SK-MEL-5 (cell line): ENCODE measurements at regions not wholly inside any gene's neighbourhood (a gene's known extent, or its start where the extent isn't known, plus 50 kb on each side); places are given as distances from the start of the nearest gene placed in this dataset.
"Not testable (repeated sequence)": the region's sequence is repeated elsewhere in the genome, so short reads cannot be mapped to it uniquely, and the experiment has no call there.

Experiments
- DNase-seq: peaks from one replicate; pipeline ENCODE4 v3.0.0-alpha.2; 2016; ENCODE audit warnings: low read depth, low spot score
- in situ Hi-C: cut with HindIII; loops from 2 replicates; pipeline ENCODE4 v1.10.0; 2016; ENCODE audit warnings: low sequenced_read_pairs, high pct_unique_total_duplicates, low pct_unique_long_range_greater_than_20kb

DNA sequence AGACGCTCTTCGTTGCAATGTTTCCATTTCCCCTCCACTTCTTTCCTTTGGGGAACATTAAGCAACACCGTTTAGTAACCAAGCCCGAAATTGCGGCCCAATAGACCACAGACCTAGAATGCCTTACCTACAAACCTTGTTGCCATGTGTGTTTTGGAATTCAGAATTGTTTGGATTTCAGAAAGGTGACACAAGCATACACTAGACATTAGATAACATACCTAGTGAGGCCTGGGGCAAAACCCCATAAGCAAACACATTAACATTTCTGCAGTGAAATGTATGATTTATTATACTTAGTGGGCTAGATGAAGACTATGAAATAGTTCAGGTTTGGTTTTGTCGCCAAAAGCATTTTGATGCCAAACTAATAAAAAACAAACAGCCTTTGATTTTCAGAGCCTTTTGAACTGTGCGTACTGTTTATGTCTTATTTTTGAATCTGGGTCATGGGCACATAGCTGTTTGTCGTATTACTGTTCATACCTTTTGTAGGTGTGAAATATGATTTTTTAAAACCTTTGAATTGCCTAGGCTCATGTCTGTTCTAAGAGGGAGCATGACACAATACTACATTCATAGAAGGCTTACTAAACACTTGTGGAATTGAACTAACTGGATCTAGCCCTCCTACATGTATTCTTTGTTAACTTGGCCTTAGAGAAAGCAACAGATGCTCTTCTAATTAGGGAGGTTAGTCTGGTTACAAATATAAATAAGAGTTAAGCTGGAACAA is 88.6 kb upstream of the TMEM164 start:
- no peak for DNase-seq
- in situ Hi-C loops: no loop called here

DNA sequence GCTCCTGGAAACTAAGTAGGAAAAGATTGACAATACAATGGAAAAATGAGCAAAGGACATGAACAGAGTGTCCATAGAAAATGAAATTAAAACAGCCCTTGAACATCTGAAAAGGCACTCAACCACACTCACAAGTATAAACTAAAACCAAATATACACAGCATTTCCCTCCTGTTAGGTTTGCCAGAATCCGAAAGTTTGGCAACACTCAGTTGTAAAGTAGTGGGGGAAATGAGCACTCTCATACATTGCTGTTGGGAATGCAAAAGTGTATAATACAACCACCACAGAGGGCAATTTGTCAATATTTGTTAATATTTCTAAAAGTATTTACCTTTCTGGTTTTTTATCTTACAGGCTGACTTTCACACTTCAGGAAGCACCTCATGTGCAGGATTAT is 84.2 kb upstream of the TMEM164 start:
- DNase-seq: no peak
- in situ Hi-C loops: no loop called here

DNA sequence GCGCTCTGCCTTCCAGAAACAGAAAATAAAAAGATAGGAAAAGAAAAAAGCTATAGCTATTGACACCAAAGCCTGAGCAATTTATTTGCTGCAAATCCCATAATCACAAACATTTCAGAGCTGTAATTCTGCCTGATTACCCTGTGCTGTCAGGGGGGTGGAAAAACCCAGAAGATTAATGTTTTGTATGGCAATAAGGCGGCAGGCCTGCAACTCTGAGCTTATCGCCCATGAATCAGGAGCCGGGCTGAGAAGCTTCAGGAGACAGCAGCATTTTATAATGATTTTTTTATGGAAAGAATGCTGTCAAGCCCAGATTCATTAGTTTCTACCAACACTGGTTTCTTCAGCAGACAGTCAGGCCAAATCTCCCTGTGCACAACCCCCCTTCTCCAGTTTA is 82.6 kb upstream of the TMEM164 start:
- no peak for DNase-seq
- in situ Hi-C loops: no loop called here

DNA sequence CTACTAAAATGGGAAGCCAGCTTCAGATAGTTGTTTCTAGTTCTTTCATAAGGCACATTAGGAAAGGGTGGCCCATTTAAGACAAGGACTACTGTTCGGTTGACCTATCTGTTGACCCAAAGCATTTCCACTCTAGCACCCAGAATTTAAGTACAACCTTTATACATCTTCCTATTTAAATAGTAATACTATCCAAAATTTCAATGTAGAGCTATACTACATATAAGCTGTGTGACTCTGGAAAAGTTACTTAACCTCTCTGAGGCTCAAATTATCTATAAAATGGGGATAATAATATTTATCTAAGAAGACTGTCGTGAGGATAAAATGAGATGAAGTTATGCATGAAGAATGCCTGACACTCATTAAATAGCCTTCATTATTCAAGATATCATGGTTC is 82.0 kb upstream of the TMEM164 start:
- no peak for DNase-seq
- in situ Hi-C loops: no loop called here

DNA sequence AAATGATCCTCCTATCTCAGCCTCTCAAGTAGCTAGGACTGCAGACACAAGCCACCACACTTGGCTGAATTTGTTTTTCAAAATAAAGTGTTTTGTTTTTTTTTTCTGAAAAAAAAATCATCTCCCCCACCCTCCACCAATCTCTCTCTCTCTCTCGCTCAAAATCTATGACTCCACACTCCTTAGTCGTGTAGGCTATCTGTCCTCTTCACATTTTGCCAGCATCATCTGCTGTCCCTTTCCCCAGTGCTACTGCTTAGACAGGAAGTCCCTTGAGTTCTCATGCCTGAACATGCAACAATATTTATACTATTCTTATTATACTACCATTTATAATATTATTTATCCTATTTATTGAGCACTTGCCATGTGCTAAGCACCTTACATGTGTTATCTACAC is 80.7 kb upstream of the TMEM164 start:
- in situ Hi-C loops: no loop called here

DNA sequence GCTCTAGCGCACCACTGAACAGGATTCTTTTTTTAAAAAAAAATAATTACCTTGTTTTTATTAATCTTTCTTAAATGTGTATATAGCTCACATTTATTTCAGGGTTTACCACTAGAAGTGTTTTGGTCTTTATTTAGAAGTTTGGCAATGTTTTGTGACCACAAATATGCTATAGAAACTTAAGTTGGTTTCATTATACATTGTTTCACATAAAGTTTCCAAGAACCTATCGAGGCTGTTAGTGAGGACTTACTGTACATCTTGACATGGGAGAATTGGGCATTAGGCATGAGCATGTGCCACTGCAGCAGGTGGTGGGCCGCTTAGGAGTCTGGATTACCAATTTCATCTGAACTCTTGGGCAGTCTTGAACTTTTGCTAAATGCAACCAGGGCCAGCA is 77.9 kb upstream of the TMEM164 start:
- in situ Hi-C loops, DNase-seq: not testable (repeated sequence)

More for the DNA sequence above, 80.7 kb upstream of the TMEM164 start:
- no peak for DNase-seq

DNA sequence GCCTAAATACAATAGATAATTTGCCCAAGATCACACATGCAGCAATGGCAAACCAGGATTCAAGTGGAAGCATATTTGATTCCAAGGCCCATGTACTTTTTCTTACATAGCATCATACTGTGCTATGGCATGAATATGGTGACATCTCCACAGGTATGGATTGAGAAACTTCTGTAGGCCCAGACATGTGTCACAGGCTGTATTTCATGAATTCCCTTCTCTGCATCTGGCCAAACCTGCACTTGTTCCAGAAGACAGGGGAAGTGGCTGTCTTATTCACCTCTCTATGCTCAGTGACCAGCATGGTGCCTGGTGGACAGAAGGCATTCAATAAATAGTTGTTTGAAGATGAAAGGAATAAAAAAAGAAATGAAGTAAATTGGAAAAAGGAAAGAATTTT is 77.3 kb upstream of the TMEM164 start:
- in situ Hi-C loops: no loop called here
- DNase-seq: no peak

DNA sequence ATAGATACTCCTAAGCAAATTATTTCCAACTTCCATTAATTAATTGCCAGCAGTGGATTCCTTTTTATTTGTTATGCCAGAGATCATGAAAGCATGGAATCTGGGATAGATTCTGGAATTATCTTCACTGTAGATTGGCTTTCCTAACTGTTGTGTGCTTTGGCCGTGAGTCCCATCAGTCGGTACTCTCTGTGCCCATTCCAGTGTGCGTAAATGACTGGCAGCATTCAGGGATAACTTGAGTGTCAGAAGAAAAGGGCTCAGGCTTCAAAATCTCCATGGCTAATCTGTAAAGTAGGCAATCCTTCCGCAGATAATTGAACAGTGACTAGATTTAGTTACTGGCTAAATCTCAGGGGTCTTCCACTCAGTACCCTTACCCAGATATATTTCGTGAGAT is 76.8 kb upstream of the TMEM164 start:
- in situ Hi-C loops: no loop called here
- no peak for DNase-seq

DNA sequence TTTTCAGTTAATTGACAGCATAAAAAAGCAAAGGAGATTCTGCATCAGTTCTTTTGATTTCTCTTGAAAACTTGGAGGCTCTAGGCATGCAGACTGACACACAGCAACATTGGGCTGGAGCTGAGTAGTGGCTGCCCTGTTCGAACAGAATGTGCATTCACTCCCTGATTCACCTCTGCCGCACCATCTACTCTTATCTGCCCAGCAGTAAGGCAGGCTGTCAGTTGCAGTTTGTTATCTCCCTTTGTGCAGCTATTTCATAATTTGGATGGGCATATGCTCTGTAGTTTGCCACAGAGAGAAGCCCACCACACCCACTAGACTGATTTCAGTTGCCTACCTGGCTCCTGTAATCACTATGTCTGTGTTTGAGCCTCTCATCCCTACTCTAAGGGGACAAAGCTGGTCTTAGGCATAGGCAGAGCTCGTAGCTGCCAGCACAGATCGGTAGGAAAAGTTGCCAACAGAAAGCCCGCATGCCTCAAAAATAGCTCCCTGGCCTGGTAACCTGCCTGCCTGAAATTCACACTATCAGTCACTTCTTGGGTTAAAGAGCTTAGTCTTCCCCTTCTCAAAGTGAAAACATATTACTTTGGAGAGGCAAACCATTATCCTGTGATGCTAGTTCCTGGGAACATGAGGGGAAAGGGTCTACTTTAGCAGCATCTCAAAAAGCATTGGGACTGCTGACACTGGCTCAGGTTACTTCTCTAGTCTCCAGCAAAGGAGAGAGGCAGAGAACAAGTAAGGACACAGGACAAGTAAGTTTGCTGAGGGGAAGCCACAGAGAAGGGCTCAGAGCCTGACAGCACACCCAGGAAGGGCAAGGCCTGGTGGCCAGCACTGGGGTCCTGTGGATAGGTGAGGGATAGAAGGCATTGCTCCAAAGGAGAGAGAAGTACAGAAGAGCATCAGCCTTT is 75.9 kb upstream of the TMEM164 start:
- in situ Hi-C loops: no loop called here
- no peak for DNase-seq

DNA sequence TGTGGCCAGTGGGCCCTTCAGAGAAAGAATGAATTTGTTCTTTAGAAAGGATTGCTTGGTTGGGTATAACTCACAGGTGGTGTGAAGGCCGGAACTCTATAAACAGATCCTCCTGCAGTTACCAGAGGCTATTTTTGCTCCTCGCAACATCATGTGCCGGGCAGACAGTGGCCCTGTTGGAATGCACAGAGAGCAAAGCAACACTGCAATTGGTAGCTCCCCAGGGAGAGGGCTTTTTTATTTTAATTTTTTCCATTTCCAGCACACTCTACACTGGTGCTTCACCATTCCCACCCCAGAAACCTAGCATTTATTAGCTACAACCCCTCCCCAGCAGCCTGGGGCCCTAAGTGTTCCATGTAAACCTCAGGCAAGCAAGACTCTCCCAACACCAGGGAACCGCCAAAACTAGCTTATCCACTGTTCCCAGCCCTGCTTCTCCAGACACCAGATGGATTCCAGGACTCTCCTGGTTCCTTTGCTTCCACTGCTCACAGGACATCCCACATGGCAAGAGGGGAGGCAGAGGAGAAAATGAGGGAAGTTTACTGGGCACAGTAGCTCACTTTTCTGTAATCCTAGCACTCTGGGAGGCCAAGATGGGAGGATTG is 75.1 kb upstream of the TMEM164 start:
- in situ Hi-C loops: no loop called here
- DNase-seq: no peak

DNA sequence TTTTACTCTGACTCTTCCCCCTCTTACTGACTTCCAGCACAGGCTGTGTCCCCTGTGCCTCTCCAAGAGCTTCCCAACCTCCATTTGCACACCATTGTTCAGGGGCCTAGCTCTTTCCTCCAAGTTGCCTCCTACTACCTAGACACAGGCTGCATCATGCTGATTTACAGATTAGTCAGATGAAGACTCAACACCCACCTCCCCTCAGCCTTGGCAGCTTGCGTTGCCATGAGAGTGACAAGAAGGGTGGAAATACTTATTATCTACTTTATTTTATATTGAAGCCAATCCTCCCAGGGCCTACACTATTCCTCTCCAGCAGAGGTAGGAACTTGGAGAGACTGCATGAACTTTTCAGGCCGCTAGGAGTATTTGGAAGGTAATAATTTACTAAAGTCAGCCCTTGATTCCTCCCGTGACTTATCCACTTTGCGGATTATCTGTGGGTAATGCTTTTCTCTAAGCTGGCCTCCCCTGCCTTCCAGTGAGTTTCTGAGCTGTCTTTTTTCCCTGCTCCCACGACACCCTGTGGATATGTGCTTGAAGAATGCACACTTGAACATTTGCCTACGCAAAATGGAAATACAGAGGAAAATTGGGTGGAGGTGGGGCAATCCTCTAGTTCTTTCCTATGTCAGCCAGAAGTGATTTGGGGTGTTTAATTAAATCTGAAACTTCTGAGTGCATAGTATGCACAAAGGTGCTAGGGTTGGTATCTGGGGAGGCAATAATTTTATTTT is 74.1 kb upstream of the TMEM164 start:
- in situ Hi-C loops: no loop called here
- no peak for DNase-seq

DNA sequence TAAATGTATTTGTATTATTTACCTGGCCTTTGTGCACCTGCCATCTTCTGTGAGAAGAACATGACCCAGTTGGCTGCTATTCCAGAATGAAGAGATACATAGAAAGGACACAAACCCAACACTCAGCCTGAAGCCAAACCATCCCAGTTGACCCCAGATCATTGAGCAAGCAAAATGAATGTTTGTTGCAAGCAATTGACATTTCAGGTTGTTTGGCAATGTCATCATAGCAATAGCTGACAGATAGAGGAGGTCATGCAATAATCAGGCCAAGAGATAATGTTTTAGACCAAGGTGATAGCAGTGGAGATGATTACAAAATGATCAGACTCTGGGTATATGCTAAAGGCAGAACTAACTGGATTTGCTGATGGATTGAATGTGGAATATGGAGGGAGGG is 71.2 kb upstream of the TMEM164 start:
- in situ Hi-C loops: no loop called here
- DNase-seq: no peak

DNA sequence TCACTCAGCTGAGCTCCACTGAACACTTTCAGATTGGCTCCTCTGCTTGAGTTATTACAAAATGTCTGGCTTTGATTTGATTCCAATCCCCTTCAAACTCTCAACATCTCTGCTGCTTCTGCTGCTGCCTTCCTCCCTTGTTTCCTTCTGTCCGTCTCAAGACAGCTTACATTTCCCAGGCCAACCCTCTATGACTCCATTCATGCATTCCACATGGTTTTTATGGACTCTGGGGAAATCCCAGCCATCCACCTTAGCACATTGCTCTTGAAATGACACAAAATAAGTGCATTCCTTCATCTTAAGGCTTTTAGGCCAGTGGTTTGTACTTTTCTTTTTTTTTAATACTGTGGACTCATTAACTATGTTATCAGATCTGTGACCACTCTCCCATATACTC is 68.5 kb upstream of the TMEM164 start:
- in situ Hi-C loops: no loop called here
- DNase-seq: no peak

DNA sequence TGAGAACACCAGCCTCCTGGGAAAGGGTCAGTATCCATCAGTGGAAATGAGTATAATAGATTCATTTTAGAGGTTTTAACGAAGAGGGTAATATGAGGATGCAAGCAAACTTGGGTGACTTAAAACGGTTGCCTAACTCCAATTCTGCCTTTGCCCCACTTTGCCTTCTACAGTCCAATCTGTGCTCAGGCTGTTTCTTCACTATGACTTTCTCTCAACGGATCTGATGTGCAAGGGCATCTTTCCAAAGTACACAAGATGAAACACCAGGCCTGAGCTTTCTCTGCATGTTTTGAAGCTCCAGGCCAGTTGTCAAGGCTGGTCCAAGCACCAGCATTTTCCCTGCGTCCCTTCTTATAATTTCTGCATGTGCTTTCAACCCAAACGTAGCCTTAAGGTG is 68.0 kb upstream of the TMEM164 start:
- no peak for DNase-seq
- in situ Hi-C loops: no loop called here

DNA sequence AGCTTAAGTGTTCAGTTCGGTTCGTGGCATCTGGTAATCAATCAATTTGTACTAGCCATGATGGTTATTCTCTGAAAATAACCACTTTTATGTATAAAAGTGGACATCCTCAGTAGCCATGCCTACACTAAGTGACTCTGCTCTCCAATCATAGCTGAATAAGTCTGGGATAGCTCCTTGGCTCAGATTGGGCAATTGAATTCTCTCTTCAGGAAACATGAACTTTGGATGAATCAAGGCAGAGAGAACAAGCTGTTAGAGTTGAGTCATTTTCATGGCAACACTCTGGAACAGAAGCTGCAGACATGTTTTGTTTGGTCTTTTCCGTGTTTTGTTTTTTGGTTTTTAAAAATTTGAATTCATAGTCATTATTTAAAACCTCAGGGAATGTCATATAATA is 66.8 kb upstream of the TMEM164 start:
- in situ Hi-C loops: no loop called here

DNA sequence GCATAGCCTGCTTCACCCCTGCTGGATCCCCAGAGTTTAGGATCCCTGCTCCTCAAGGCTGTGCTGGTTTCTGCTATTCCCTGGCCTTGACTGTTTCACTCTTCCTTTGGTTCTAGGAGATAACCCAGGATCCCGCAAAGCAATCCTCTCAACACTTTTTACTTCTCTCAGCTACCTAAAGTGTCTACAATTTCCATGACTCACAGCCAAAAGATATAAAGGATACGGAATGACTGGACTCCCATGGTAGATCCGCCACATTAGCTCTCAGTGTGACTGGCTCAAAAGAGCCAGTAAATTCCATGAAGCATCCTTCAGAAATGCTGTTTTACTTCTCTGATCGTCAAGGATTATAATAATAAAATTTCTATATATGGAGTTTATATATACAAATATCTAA is 66.3 kb upstream of the TMEM164 start:
- no peak for DNase-seq
- in situ Hi-C loops: no loop called here

More for the DNA sequence above, 66.8 kb upstream of the TMEM164 start:
- no peak for DNase-seq

DNA sequence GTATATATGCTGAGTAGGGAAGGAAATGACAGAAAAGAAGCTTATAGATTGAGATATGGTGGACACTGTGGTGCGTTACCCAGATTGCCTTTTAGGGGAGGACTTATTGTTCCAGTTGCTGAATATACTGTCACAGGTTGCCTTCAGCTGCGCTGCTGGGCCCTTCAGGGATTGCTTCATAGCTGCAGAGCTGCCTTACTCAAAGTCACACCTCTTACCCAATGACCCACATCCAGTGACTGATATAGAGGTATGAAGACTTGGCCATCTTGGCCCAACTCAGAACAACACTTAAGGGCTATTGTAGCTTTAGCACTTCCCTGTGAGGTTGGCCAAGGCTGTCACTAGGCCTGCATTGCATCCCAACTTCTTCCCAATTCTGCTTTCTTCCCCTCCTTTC is 63.4 kb upstream of the TMEM164 start:
- no peak for DNase-seq
- in situ Hi-C loops: no loop called here

DNA sequence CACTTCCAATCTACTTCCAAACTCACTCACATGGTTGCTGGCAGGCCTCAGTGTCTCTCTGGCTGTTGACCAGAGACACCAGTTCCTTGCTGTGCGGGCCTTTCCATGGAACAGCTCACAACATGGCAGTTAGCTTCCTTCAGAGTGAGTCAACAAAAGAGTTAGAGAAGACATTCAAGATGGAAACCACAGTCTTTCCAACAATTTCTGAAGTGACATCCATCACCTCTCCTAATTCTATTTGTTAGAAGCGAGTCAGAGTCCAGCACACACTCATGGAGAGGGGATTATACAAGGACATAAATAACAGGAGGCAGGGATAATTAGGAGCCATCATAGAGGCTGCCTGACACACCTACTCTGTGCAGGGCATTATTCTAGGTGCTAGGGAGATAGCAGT is 62.5 kb upstream of the TMEM164 start:
- no peak for DNase-seq
- in situ Hi-C loops: no loop called here
